ENCODE measurements at regions not wholly inside any gene's neighbourhood (a gene's known extent, or its start where the extent isn't known, plus 50 kb on each side); places are given as distances from the start of the nearest gene placed in this dataset.

GRCh38 chr11:92670308-92670890, 299.1 kb upstream of the MTNR1B start (continued):
- TF ChIP-seq CHD7 (IDR thresholded peaks at IDR 0.05; ENCODE audit: insufficient replicate concordance, low read length) (no peak), POU5F1 (IDR thresholded peaks at IDR 0.05; ENCODE audit: low read depth, low read length) (no peak), TEAD4 (IDR thresholded peaks at IDR 0.05; ENCODE audit: low read depth, low read length) (no peak), SP2 (IDR thresholded peaks at IDR 0.05; ENCODE audit: low read length) (no peak), ZNF274 (IDR thresholded peaks at IDR 0.05; ENCODE audit: borderline replicate concordance, extremely low read depth, low read length) (no peak), RNF2 (IDR thresholded peaks at IDR 0.05; ENCODE audit: borderline replicate concordance, low read depth, low read length, missing control alignments, poor library complexity, severe bottlenecking) (no peak), ASH2L (IDR thresholded peaks at IDR 0.05; ENCODE audit: low read length) (no peak)
